ENCODE measurements at regions not wholly inside any gene's neighbourhood (a gene's known extent, or its start where the extent isn't known, plus 50 kb on each side); places are given as distances from the start of the nearest gene placed in this dataset.

- no peaks in the 10 kb centered on the region for H3F3A ChIP-seq (ENCODE audit: insufficient read depth, low read length)
- H3K36me3 ChIP-seq (ENCODE audit: insufficient read depth, low read length) = no peaks in the 10 kb centered on the region
- no peaks in the 10 kb centered on the region for H3K79me2 ChIP-seq (ENCODE audit: insufficient read depth, low read length)
- H3K4me1 ChIP-seq (ENCODE audit: insufficient read depth, low read length, severe bottlenecking) = no peaks in the 10 kb centered on the region
- no peaks in the 10 kb centered on the region for H3K27me3 ChIP-seq (ENCODE audit: insufficient read depth, low read length)
- no peaks in the 10 kb centered on the region for H4K20me1 ChIP-seq (ENCODE audit: insufficient read depth, low read length)
- no peaks in the 10 kb centered on the region for H3K9me3 ChIP-seq (ENCODE audit: low read length)
- H3K4me2 ChIP-seq (ENCODE audit: low read length) = no peak overlapping the region
- H3K4me3 ChIP-seq (ENCODE audit: low read depth, low read length, poor library complexity, severe bottlenecking) = no peak overlapping the region
- TF ChIP-seq CTCF (IDR thresholded peaks at IDR 0.05; ENCODE audit: low read length) = no peak
- TF ChIP-seq EZH2 (IDR thresholded peaks at IDR 0.05; ENCODE audit: borderline replicate concordance, low read length) = no peak
- no peak overlapping the region for H2AFZ ChIP-seq (ENCODE audit: low read length)
- no peak overlapping the region for H3K9ac ChIP-seq (ENCODE audit: low read length)
- no peak overlapping the region for H3K27ac ChIP-seq (ENCODE audit: low read depth, low read length, poor library complexity, severe bottlenecking)
- no peaks in the 10 kb centered on the region for H3K9me2 ChIP-seq (ENCODE audit: low read depth, low read length)
These were observed 808.9 kb downstream of the STPG2 start for GRCh38 chr4:97334348-97334747.

GRCh38 chr4:97349468-97350186, 793.6 kb downstream of the STPG2 start:
- Histone ChIP-seq H3K9ac (ENCODE audit: low read length) (no peak overlapping the region), H4K20me1 (ENCODE audit: insufficient read depth, low read length) (no peaks in the 10 kb centered on the region), H3K27me3 (ENCODE audit: insufficient read depth, low read length) (no peaks in the 10 kb centered on the region), H2AFZ (ENCODE audit: low read length) (no peak overlapping the region), H3K4me3 (ENCODE audit: low read depth, low read length, poor library complexity, severe bottlenecking) (no peak overlapping the region), H3K79me2 (ENCODE audit: insufficient read depth, low read length) (no peaks in the 10 kb centered on the region), H3K9me3 (ENCODE audit: low read length) (no peaks in the 10 kb centered on the region), H3F3A (ENCODE audit: insufficient read depth, low read length) (no peaks in the 10 kb centered on the region), H3K4me2 (ENCODE audit: low read length) (no peak overlapping the region), H3K9me2 (ENCODE audit: low read depth, low read length) (no peaks in the 10 kb centered on the region), H3K27ac (ENCODE audit: low read depth, low read length, poor library complexity, severe bottlenecking) (no peak overlapping the region), H3K4me1 (ENCODE audit: insufficient read depth, low read length, severe bottlenecking) (no peaks in the 10 kb centered on the region), H3K36me3 (ENCODE audit: insufficient read depth, low read length) (no peaks in the 10 kb centered on the region)
- no peak for TF ChIP-seq EZH2 (IDR thresholded peaks at IDR 0.05; ENCODE audit: borderline replicate concordance, low read length)
- TF ChIP-seq CTCF (IDR thresholded peaks at IDR 0.05; ENCODE audit: low read length) = no peak

- Histone ChIP-seq H2AFZ (ENCODE audit: low read length) (no peak overlapping the region), H3K9ac (ENCODE audit: low read length) (no peak overlapping the region), H3K9me3 (ENCODE audit: low read length) (no peaks in the 10 kb centered on the region), H3K9me2 (ENCODE audit: low read depth, low read length) (no peaks in the 10 kb centered on the region), H3K27ac (ENCODE audit: low read depth, low read length, poor library complexity, severe bottlenecking) (no peak overlapping the region), H4K20me1 (ENCODE audit: insufficient read depth, low read length) (no peaks in the 10 kb centered on the region), H3K79me2 (ENCODE audit: insufficient read depth, low read length) (no peaks in the 10 kb centered on the region), H3F3A (ENCODE audit: insufficient read depth, low read length) (no peaks in the 10 kb centered on the region), H3K4me2 (ENCODE audit: low read length) (no peak overlapping the region), H3K27me3 (ENCODE audit: insufficient read depth, low read length) (no peaks in the 10 kb centered on the region), H3K4me3 (ENCODE audit: low read depth, low read length, poor library complexity, severe bottlenecking) (no peak overlapping the region), H3K4me1 (ENCODE audit: insufficient read depth, low read length, severe bottlenecking) (no peaks in the 10 kb centered on the region), H3K36me3 (ENCODE audit: insufficient read depth, low read length) (no peaks in the 10 kb centered on the region)
- no peak for TF ChIP-seq EZH2 (IDR thresholded peaks at IDR 0.05; ENCODE audit: borderline replicate concordance, low read length)
- no peak for TF ChIP-seq CTCF (IDR thresholded peaks at IDR 0.05; ENCODE audit: low read length)
These were observed 789.4 kb downstream of the STPG2 start for GRCh38 chr4:97353876-97354275.
